ENCODE measurements at regions not wholly inside any gene's neighbourhood (a gene's known extent, or its start where the extent isn't known, plus 50 kb on each side); places are given as distances from the start of the nearest gene placed in this dataset.

DNA sequence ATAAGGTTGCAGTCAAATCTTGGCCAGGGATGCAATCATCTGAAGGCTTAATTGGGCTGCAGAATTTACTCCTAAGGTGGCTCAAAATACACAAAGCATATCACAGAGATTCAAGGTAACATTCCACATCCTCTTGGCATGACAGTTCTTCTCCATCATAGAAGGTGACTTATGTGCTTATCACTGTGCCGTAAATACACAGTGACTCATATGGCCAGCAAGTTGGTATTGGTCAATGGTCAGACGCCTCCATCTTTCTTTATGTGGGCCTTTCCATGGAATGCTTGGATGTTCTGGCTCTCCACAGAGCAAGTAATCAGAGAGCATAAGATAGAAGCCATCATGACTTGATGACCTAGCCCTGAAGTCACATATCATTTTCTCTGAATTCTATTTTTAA is 168.8 kb upstream of the ST8SIA2 start:
- no peak for DNase-seq

DNA sequence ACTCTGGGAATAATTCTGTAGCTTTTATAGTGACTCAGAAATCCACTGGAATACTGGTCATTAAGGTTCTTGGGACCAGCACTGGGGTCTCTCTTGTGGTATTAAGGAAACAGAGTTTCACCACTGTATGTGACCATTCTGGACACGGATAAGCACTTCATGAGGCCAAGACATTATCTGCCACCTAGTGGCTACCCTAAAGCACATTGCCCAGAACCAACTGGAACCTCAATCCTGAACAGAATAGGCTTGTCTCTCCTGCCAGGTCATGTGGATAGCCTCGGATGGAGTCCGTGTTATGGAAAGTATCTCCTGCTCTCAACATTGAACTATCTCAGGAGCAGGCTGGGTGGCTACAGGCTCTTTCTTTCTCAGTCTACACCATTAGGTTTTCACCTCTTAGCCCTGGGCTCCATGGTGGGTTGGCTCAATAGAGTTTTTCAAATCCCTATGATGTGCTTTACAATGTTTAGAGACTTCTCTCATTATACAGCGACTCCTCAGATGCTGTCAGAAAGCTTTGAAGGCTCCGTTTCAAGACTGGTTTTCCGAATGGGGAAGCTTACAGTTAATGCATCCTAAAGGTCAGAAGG is 167.6 kb upstream of the ST8SIA2 start:
- DNase-seq, result no peak

DNA sequence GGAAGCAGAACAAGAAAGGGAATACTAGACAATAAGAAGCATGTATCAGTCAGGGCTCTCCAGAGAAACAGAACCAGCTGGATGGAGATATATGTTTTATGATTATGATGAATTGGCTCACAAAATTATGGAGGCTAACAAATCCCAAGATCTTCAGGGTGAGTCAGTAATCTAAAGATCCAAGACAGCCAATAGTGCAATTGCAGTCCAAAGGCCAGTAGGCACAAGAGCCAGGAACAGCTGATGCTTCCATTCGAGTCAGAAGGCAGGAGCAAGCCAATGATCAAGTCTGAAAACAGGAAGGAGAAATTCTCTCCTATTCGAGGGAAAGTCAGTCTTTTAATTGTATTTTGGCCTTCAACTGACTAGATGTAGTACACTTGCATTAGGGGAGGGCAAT is 164.9 kb upstream of the ST8SIA2 start:
- no peak for DNase-seq

DNA sequence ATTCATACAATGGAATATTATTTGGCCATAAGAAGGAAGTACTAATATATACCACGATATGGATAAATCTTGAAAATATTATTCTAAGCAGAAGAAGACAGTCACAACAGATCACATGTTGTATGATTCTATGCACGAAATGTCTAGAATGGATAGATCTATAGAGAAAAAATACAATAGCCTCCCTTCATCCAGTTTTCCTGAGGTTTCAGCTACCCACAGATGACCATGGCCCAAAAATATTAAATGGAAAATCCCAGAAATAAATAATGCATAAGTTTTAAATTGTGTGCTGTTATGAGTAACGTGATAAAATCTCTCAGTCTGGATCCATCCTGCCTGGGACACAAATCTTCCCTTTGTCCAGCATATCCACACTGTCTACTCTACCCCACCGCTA is 162.2 kb upstream of the ST8SIA2 start:
- DNase-seq, result no peak

DNA sequence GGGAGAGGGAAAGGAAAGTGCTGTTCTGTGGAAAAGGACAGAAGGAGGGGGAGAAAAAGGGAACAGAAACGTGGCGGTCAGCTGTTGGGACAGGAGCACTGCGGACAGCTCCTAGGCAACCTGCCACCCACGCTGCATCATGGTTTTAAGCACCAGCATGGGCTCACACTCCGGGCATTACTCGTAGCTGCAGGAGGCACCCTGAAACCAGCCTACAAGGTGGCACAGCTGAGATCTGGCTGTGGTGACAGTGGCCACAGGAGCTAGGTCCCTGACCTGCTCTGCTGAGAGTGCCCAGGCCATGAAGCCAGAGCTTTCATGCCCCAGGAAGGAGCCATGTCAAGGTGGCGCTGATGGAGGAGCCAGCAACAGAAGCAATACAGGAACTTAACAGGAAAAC is 161.4 kb upstream of the ST8SIA2 start:
- no peak for DNase-seq

DNA sequence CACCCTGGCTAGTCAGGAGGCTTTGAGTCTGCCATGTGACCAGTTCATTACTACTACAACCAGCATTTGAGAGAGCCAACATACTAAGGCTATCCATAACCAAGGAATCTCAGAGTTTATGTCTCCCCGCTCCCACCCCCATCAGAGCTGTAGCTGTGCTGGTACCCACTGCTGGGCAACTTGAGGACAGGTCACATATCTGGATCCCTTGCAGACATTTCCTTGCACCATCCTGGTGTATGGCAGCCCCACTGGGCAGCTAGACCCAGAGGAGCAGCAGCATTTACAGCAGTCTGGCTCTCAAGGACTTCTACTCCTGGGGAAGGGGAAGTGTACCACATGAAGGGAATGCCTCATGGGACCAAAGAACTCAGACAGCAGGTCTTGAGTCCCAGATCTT is 160.8 kb upstream of the ST8SIA2 start:
- no peak for DNase-seq

DNA sequence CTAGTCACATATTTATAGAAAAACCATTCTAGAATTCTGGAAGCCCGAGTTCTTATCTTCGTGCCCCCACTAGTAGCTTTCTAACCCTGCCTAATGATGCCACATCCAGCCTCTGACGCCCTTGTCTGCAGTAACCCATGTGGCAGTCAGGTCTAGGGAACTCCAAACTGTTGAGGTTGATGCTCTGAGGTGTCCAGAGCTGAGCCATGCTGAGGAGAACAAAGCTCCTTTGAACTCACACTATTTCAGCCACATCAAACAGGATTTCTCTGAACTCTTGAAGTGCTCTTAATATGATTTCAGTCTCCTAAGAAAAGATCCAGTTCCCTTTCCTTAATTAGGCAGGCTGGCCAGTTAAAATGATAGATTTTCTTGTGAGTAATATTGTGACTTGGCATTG is 150.5 kb upstream of the ST8SIA2 start:
- DNase-seq, result no peak

DNA sequence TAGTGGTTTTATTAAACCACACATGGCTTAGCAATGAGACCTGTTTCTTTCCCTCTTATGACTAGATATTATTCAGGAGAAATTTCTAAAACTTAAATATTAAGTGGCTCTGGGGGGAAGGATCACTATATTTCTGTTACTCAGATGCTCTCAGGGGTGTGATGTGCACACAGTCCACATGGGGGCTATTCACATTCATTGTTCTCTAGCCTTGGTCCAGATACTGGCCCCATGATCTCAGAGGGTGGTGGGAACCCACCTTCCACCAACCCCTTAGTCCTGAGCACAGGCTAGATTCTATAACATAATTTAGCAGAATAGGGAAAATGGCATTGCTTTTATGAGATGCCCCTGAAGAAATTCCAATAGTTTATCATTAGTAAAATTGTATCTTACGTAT is 149.0 kb upstream of the ST8SIA2 start:
- DNase-seq, result no peak

DNA sequence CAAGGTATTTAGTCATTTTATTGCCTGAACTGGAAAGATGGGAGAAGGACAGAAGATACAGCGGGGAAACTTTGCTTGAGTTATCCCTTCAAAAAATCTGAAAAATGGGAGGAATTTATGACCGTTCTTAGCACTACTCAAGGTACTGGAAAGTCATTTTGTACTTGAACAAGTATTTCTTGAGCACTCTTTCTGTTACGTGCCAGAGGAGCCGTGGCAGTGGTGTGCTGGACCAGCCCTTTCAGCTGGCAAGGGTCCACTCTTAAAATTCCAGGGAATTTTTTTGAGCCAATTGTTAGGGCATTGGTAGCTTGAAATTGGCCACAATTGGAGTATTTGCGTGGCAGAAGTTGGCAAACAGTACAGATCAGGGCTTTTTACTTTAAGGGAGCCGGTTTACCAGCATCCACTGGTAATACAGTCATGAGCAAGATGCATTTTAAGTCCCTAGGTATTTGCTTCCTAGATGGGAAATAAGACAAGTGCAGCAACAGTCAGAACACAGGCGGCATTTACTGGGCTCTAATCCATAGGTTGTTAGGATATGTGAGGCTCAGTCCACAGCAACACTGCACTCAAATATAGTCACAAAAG is 145.9 kb upstream of the ST8SIA2 start:
- DNase-seq, result no peak

DNA sequence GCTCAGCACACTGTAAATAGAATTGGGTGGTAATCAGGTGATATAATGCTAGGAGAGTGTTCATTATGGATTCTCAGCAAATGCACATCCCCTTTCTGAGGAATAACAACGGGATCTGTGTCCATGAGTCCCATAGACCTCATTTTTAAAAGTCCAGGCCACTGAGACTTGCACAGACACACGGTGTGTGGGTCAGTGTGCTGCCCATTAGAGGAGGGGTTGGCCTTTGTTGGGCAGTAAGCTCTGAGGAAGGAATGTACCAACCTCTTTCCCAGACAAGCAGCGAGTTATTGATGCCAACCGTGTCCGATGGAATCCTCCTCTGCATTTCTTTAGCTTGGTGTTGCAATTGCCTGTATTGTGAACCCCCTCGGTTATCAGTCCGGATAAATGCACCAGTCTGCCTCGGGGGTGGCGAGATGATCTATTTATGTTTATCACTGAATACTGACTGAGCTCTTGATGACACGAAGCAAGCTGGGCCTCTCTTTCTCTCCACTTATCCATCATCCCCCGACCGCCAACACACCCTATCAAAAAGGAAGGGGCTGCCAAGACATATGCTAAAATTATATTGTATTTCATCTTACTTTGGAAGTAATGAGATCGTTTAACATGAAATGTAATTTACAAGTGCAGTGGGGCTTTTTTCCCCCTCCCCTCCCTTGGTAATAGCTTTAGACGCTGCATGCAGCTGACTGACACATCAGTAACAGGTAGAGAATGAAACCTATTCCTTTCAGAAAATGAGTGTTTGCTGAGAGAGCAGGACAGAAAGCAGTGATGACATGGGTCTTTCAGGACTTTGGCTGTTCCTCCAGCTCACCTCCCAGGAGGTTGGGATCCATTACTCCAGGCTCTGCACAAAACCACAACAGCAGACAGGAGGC is 126.6 kb upstream of the ST8SIA2 start:
- DNase-seq, result no peak

DNA sequence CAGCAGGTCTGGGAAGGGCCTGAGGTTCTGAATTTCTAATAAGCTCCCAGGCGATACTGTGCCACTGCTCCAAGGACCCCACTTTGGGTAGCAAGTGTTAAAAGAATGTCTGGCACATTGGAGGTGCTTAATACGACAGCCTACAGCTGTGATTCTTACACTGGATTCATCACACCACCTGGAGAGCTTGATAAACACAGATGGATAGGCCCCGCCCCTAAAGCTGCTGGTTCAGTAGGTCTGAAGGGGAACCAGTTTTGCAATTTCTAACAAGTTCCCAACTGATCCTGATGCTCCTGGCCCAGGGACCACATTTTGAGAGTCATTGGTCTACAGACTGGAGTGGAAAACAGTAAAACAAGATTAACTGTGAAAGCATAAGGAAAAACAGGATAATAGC is 124.8 kb upstream of the ST8SIA2 start:
- no peak for DNase-seq

DNA sequence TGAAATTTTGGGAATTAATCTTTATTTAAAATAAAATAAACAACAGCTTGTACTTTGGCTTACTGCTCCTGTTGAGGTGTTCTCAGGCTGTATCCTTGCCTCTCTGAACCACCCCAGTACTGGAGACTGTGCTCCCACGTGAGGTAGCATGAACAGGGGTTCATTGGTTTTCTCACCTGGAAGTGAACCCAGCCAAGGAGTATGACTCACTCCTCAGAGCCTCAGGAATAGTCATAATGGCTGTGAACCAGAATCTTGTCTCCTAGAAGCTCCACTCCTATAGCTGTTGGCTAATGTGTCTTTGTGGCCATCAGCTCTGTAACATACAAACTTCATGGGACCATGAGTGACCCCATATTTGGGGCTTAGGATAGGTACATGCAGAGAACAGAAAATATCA is 122.5 kb upstream of the ST8SIA2 start:
- DNase-seq, result no peak

DNA sequence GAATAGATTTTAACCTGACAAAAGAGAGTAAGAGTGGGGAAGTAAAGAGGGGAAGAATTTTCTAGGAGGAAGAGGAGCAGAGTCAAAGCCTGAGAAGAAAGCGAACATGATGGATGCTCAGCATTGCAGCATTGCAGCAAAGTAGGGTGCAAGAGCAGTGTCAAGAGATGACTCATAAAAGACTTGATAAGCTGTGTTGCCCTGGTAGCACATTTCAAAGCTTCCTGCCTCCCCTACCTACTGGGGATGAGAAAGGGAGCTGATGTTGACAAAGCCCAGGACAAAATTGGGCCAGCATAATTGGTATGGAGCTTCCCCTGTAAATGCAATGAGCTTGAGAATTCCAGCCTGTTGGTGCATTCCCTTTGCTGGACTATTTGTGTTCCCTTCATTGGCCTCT is 121.6 kb upstream of the ST8SIA2 start:
- no peak for DNase-seq

DNA sequence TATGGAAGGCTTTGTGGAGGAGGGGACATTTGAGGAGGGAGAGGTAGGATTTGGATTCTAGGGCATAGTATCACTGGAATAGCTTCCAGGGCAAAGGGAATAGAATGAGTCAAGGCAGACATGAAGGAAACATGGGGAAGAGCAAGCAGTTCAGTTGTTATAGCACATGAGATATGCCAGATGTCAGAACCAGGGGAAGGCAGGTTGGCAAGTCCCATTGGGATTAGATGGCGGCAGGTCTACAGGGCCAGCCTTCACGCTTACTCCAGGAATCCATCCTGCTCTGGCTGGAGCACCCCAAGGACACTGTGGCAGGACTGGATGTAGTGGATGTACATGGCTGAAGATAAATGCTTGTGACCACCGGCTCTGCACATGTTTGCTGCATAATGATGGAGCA is 120.4 kb upstream of the ST8SIA2 start:
- no peak for DNase-seq

DNA sequence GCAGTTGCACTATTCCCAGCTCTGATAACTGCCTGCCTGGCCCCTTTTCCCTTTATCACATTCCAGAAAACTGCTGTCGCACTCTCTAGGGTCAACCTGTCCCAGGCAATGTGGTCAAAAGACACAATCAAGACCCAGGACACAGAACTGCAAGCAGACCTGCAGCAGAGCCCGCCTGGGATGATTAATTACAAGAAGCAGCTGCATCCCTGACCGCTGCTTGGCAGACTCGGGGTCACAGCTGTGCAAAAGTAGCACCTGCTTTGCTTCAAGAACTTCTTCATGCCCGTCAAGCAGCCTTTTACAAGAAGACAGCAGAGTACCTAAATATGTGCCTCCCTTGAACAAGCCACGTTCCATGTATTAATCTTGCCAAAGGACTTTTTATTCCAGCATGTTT is 120.0 kb upstream of the ST8SIA2 start:
- DNase-seq, result no peak

DNA sequence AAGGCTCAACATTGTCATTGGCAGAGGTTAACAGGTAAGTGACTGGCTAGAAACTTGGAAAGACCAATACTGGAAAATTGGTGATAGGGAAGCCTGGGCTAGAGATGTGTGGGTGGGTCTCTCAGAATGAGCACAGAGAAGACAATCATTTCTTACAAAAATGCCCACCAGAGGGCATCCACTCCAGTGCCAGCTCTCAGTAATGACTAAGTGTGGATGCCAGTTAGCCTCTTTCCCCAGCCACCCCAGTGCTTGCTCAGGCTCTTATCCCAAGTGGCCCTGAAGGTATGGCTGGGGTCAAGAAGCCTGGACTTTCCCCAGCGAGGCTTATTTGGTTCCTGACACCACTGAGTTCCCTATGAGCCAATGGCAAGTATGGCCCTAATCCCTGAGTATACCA is 115.9 kb upstream of the ST8SIA2 start:
- DNase-seq, result no peak

DNA sequence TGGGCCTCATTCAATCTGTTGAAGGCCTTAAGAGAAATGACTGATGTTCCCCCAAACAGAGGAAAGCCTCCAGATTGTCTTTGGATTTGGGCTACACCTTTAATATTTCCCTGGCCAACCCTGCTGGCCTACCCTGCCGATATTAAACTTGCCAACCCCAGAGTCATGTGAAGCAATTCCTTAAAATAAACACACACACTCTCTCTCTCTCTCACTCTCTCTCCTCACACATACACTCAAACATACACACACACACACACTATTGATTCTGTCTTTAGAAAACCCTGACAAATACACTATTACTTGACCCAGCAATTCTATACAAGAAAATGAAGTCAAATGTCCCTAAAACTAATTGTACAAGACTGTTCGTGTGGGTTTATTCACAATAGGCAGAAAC is 109.9 kb upstream of the ST8SIA2 start:
- no peak for DNase-seq

DNA sequence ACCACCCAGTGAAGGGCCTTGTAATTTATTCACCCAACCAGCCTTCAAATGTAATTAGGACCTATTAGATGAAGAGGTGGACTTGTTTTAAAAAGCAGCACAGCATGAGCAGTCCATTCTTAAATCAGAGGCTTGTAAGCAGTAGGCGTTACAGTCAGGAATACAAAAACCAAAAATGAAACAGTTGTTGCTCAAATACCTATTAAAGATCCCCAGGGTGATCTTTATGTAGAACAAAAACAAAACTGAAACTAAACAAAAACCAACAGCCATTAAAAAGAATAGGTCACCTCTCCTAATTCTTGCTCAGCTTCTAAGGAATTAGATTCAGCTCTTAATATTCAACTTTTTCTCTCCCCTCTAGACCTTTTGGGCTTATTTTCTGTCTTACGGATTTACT is 104.9 kb upstream of the ST8SIA2 start:
- no peak for DNase-seq

DNA sequence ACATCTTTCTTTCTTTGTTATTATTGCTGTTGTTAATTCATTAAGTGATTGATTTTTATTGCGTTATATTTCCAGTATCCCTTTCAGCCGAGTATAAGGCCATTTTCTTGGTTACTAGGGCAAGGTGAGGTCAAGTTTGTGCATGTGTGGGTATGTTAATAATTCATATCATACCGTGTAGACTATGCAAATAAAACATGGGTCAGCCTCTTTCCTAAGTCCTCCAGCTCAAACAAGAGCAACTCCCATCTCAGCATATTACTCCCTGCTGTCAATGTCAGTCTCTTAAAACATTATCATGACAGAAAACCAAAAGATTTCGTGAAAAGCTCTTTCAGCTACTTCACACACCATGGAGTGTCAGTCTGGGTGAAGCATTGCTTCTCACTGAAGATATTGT is 103.9 kb upstream of the ST8SIA2 start:
- DNase-seq, result no peak

DNA sequence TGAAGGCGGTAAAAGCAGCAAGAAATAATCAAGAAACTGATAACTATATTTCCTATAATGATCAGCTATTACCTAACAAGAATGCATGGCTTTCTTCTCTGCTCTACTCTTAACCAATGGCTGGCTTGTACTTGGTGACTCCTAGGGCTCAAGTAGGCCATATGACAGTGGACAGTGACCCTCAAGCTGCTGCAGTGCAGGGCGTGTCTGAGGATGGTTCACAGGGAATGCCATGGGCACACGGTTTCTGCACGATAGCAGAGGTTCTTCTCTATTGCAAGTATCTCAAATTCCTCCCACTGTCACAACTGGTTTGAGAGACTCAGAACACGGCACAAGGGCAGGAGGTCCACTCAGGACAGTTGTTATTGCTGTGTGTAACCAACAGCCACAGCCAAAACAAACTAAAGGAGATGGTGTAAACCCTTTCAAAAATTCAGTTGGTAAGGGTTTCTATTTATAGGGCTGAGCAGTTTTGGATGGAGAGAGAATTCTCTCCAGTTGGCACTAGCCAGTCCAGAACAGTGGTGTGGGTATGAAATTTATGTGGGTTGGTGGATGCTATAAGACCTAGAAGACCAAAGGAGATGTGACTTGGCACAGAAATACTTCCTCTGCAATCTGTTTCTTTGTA is 103.2 kb upstream of the ST8SIA2 start:
- DNase-seq, result no peak

DNA sequence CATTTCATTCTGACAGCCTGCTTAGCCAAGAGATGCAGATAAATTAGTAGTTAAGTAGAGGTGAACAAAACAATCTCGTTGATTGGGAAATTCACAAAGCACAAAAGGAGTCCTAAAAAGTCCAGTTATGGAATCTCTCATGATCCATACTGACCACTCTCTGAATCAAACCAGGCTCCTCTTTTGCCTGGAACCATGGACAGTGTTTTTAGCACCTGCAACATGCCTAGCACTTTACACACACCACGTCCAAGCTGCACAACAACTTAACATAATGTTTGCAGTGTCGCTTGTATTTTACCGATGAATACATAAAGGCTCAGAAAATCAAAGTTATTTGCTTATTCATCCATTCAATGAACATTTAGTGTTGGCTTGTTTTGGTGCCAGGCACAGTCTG is 101.8 kb upstream of the ST8SIA2 start:
- no peak for DNase-seq

DNA sequence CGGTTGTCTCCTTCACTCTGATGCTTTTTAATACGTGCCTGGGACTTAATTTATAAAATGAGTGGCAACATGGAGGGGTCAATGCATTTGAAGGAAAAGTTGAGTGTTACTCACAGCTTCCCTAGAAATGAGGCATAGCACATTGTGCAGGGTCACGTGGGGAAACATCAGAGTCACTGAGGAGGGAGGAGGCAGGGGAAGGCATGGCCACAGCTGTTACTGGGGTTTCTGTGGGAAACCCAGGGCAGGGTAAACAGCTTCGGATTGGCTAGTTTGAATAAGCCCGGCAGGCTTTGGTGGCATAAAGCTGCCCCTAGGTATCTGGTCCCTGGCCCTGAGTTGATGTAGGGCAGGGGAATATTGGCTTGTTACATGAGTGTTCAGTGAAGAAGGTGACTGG is 98.9 kb upstream of the ST8SIA2 start:
- no peak for DNase-seq

DNA sequence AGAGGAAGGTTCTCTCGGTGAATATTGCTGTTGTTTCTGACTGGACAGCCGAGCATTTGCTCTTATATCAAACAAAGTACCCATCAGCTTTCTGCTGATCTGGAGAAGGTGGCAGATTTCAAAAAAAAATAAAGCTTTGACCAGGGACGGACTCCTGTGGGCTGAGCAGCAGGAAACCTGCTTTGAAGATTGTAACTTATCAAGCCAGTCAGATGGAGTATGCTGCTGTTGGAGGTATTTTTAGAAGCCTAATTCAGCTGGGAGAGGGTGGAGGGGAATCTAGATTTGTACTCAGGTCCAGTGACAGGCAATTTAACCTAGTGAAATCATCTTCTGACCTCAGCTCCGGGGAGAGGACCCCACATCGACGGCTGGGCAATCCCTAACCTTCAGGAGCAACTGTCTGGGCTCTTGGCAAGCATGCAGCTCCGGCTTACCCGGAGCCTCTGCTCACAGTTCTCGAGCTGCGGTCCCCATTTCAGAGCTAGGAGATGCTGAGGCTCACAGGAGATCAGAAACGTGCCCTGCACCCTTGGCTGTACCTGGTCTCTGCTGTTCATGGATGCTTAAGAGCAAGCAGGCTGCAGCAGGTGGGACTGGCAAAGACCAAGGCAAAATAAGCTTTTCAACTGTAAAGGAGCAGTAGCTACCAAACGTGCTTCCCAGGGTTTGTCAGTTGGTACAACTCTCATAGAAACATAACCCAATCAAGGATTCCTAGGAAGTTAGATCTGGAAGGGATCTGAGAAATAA is 89.3 kb upstream of the ST8SIA2 start:
- no peak for DNase-seq

Measured in NCI-H1105 (cell line).